ENCODE measurements at regions not wholly inside any gene's neighbourhood (a gene's known extent, or its start where the extent isn't known, plus 50 kb on each side); places are given as distances from the start of the nearest gene placed in this dataset.

GRCh38 chr13:72153272-72153671, 286.3 kb upstream of the DACH1 start:
- TF ChIP-seq POLR2A (IDR thresholded peaks at IDR 0.05) (no peak), CTCF (IDR thresholded peaks at IDR 0.05) (no peak), EP300 (IDR thresholded peaks at IDR 0.05) (no peak)

Measured in ovary (tissue), 3 donors.